NCI-H82 (cell line): ENCODE measurements at regions not wholly inside any gene's neighbourhood (a gene's known extent, or its start where the extent isn't known, plus 50 kb on each side); places are given as distances from the start of the nearest gene placed in this dataset.

Source experiments
- DNase-seq: peaks from one replicate; lab custom pipeline; 2025; lab: John Stamatoyannopoulos, UW

GRCh38 chr5:71948206-71948605 is 159.1 kb upstream of the MAP1B start:
- no peak for DNase-seq

- DNase-seq: peak; percentile 18
These were observed 157.5 kb upstream of the MAP1B start for GRCh38 chr5:71949772-71950171.

- DNase-seq: no peak
These were observed 153.4 kb upstream of the MAP1B start for GRCh38 chr5:71953866-71954265.

- DNase-seq: no peak
These were observed 152.9 kb upstream of the MAP1B start for GRCh38 chr5:71954329-71954728.

- DNase-seq: no peak
These were observed 151.6 kb upstream of the MAP1B start for GRCh38 chr5:71955723-71956122.

GRCh38 chr5:71957292-71957898 is 149.9 kb upstream of the MAP1B start:
- DNase-seq: no peak

GRCh38 chr5:71960195-71960594 is 147.1 kb upstream of the MAP1B start:
- DNase-seq: no peak

- DNase-seq: no peak
These were observed 145.5 kb upstream of the MAP1B start for GRCh38 chr5:71961786-71962185.

- no peak for DNase-seq
These were observed 137.8 kb upstream of the MAP1B start for GRCh38 chr5:71969460-71969859.

GRCh38 chr5:71971862-71972261 is 135.4 kb upstream of the MAP1B start:
- DNase-seq: no peak

GRCh38 chr5:71972777-71973473 is 134.3 kb upstream of the MAP1B start:
- no peak for DNase-seq

GRCh38 chr5:71973563-71973962 is 133.7 kb upstream of the MAP1B start:
- no peak for DNase-seq

GRCh38 chr5:71974165-71974564 is 133.1 kb upstream of the MAP1B start:
- DNase-seq: no peak

GRCh38 chr5:71974622-71975021 is 132.7 kb upstream of the MAP1B start:
- no peak for DNase-seq

- DNase-seq: peak; percentile 27
These were observed 130.8 kb upstream of the MAP1B start for GRCh38 chr5:71976449-71976848.

- DNase-seq: no peak
These were observed 130.0 kb upstream of the MAP1B start for GRCh38 chr5:71977311-71977710.

GRCh38 chr5:71978216-71978615 is 129.1 kb upstream of the MAP1B start:
- no peak for DNase-seq

GRCh38 chr5:71982717-71983395 is 124.4 kb upstream of the MAP1B start:
- no peak for DNase-seq

- no peak for DNase-seq
These were observed 121.2 kb upstream of the MAP1B start for GRCh38 chr5:71986101-71986500.

- no peak for DNase-seq
These were observed 118.5 kb upstream of the MAP1B start for GRCh38 chr5:71988808-71989207.

- no peak for DNase-seq
These were observed 113.7 kb upstream of the MAP1B start for GRCh38 chr5:71993600-71993999.

GRCh38 chr5:71996789-71997188 is 110.5 kb upstream of the MAP1B start:
- DNase-seq: no peak

- DNase-seq: no peak
These were observed 108.5 kb upstream of the MAP1B start for GRCh38 chr5:71998746-71999145.
